ENCODE measurements at regions not wholly inside any gene's neighbourhood (a gene's known extent, or its start where the extent isn't known, plus 50 kb on each side); places are given as distances from the start of the nearest gene placed in this dataset.

- 36% methylated on average over 3 of the region's 3 CpGs for WGBS, 2 donors
- no peak overlapping the region for H3K4me3 ChIP-seq (ENCODE audit: low read depth, poor library complexity, severe bottlenecking)
- no peak for DNase-seq (ENCODE audit: low spot score in 2 of 2)
- TF ChIP-seq CTCF (IDR thresholded peaks at IDR 0.05) (no peak), POLR2A (IDR thresholded peaks at IDR 0.05) (no peak)
- intact Hi-C loops (cut with DNase I; ENCODE audit: low total_unique reads): no loop called here
These were observed 131.4 kb downstream of the TRAM1L1 start for GRCh38 chr4:116953947-116954346.

GRCh38 chr4:116952530-116953136 is 132.7 kb downstream of the TRAM1L1 start:
- TF ChIP-seq POLR2A (IDR thresholded peaks at IDR 0.05) (no peak), CTCF (IDR thresholded peaks at IDR 0.05) (no peak)
- no peak for DNase-seq (ENCODE audit: low spot score in 2 of 2)
- 60 to 64% methylated on average over 5 of the region's 5 CpGs for WGBS, 2 donors
- H3K4me3 ChIP-seq (ENCODE audit: low read depth, poor library complexity, severe bottlenecking): no peak overlapping the region
- intact Hi-C loops (cut with DNase I; ENCODE audit: low total_unique reads): no loop called here

- WGBS, 2 donors: 62 to 71% methylated on average over 4 of the region's 4 CpGs
- TF ChIP-seq POLR2A (IDR thresholded peaks at IDR 0.05) (no peak), CTCF (IDR thresholded peaks at IDR 0.05) (no peak)
- intact Hi-C loops (cut with DNase I; ENCODE audit: low total_unique reads): no loop called here
- DNase-seq (ENCODE audit: low spot score in 2 of 2): no peak
- no peak overlapping the region for H3K4me3 ChIP-seq (ENCODE audit: low read depth, poor library complexity, severe bottlenecking)
These were observed 135.5 kb downstream of the TRAM1L1 start for GRCh38 chr4:116949856-116950255.

GRCh38 chr4:116942315-116942714 is 143.1 kb downstream of the TRAM1L1 start:
- H3K4me3 ChIP-seq (ENCODE audit: low read depth, poor library complexity, severe bottlenecking): no peak overlapping the region
- no peak for DNase-seq (ENCODE audit: low spot score in 2 of 2)
- intact Hi-C loops (cut with DNase I; ENCODE audit: low total_unique reads): no loop called here
- TF ChIP-seq POLR2A (IDR thresholded peaks at IDR 0.05): no peak
- TF ChIP-seq CTCF (IDR thresholded peaks at IDR 0.05): no peak
- 10 to 13% methylated on average over 3 of the region's 3 CpGs for WGBS, 2 donors

GRCh38 chr4:116930329-116930728 is 155.0 kb downstream of the TRAM1L1 start:
- intact Hi-C loops (cut with DNase I; ENCODE audit: low total_unique reads): no loop called here
- no peak for TF ChIP-seq CTCF (IDR thresholded peaks at IDR 0.05)
- TF ChIP-seq POLR2A (IDR thresholded peaks at IDR 0.05): no peak
- H3K4me3 ChIP-seq (ENCODE audit: low read depth, poor library complexity, severe bottlenecking): no peak overlapping the region
- DNase-seq (ENCODE audit: low spot score in 2 of 2): no peak
- 86 to 96% methylated on average over 1 of the region's 1 CpG for WGBS, 2 donors

All from lower leg skin (tissue), 4 donors.